Prostate gland (tissue), 2 donors: ENCODE measurements at regions not wholly inside any gene's neighbourhood (a gene's known extent, or its start where the extent isn't known, plus 50 kb on each side); places are given as distances from the start of the nearest gene placed in this dataset.

Experiments
- DNase-seq: peaks from one replicate; pipeline ENCODE4 v3.0.0-alpha.2; 2019; ENCODE audit warnings: low spot score
- H3K27ac ChIP-seq, 2 donors: fragments of 200-600 bp; sonication (generic); 2 replicates each; pipeline ENCODE4 v1.5.1; 2017 to 2019
- H3K27me3 ChIP-seq: fragments of 200-600 bp; sonication (generic); replicated peaks from 2 replicates; pipeline ENCODE4 v1.5.1; 2019; ENCODE audit not compliant: insufficient read depth
- H3K36me3 ChIP-seq, 2 donors: fragments of 200-600 bp; sonication (generic); 1 replicate in 1 of 2; 2 replicates in 1 of 2; pipeline versions ENCODE4 v1.5.1 to v1.8.1; 2017 to 2019
- H3K4me1 ChIP-seq: fragments of 200-600 bp; sonication (generic); replicated peaks from 2 replicates; pipeline ENCODE4 v1.5.1; 2019
- H3K4me3 ChIP-seq, 2 donors: fragments of 200-600 bp; sonication (generic); 2 replicates each; pipeline ENCODE4 v1.5.1; 2017 to 2019
- H3K9me3 ChIP-seq: fragments of 200-600 bp; sonication (generic); 2 replicates; pipeline ENCODE4 v1.5.1; 2017
- POLR2A ChIP-seq: fragments of 450-650 bp; IDR thresholded peaks from one replicate; pipeline ENCODE4 v1.6.1; 2016; ENCODE audit warnings: antibody characterized with exemption, mild to moderate bottlenecking
- POLR2AphosphoS5 ChIP-seq: sonication (generic); formaldehyde crosslinking; IDR thresholded peaks from one replicate; pipeline ENCODE4 v1.6.1; 2017; ENCODE audit warnings: antibody characterized with exemption
- WGBS: methylation state at CpG from one replicate; pipeline ENCODE4 v1.1.5; 2018; 5-methylcytosine and 5-hydroxymethylcytosine counted together
- intact Hi-C: fragments of 100-400 bp; cut with DNase I; formaldehyde crosslinking; loops from one replicate; pipeline ENCODE4 v1.14.2; 2022
- TF ChIP-seq, protein P1 (sequence below), 4 experiments: fragments of 200-600 bp in 2 of 4; fragments of 450-650 bp in 2 of 4; sonication (generic) in 2 of 4; IDR thresholded peaks; 1 replicate in 3 of 4; 2 replicates in 1 of 4; pipeline ENCODE4 v1.5.1; 2016 to 2019; ENCODE audit warnings: antibody characterized with exemption in 4 of 4, mild to moderate bottlenecking in 2 of 4, moderate library complexity in 2 of 4

DNA sequence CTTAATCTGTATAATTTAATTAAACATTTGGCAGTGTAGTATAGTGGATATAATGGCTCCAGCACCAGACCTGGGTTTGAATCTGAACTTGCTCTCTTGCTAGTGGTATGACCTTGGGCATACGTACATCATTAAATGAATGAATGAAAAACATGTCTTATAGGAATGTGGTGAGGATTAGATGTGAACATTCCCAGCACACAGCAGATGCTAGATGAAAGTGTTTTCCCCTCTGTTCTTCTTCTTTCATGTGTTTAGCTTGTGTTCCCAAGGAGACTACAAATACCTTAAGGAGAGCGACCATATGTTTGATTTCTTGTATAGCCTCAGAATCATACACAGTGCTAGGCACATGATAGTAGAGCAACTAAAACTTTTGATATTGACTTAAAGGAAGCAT is 56.5 kb downstream of the CT47B1 start:
- TF ChIP-seq, protein P1, sequence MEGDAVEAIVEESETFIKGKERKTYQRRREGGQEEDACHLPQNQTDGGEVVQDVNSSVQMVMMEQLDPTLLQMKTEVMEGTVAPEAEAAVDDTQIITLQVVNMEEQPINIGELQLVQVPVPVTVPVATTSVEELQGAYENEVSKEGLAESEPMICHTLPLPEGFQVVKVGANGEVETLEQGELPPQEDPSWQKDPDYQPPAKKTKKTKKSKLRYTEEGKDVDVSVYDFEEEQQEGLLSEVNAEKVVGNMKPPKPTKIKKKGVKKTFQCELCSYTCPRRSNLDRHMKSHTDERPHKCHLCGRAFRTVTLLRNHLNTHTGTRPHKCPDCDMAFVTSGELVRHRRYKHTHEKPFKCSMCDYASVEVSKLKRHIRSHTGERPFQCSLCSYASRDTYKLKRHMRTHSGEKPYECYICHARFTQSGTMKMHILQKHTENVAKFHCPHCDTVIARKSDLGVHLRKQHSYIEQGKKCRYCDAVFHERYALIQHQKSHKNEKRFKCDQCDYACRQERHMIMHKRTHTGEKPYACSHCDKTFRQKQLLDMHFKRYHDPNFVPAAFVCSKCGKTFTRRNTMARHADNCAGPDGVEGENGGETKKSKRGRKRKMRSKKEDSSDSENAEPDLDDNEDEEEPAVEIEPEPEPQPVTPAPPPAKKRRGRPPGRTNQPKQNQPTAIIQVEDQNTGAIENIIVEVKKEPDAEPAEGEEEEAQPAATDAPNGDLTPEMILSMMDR (IDR thresholded peaks at IDR 0.05): no peak
- TF ChIP-seq POLR2A: no peak
- no peak for TF ChIP-seq POLR2AphosphoS5
- Histone ChIP-seq H3K27me3 (no peaks in the 10 kb centered on the region), H3K36me3 (no peaks in the 10 kb centered on the region), H3K27ac (no peak overlapping the region), H3K4me1 (no peaks in the 10 kb centered on the region), H3K9me3 (no peaks in the 10 kb centered on the region), H3K4me3 (no peak overlapping the region)
- intact Hi-C loops: no loop called here
- 96% methylated on average over 2 of the region's 2 CpGs for WGBS
- DNase-seq: no peak

DNA sequence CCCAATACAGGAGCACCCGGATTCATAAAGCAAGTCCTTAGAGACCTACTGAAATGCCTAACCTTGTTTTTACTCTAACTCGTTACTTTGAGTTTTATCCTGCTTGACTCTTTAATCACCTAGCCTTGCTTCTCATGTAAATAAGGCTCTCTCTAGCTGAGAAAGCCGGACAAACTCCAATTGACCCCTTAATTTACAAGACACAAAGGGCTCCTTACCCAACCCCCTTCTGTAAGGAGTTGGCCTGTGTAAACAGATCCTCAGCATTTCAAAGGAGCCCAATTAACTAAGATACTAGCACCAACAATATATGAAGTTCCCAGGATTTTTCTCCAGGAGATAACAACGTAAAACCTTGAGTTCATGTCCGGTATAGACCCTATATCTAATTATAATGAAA is 61.7 kb downstream of the CT47B1 start:
- H3K36me3 ChIP-seq: no peaks in the 10 kb centered on the region
- intact Hi-C loops: no loop called here
- H3K27me3 ChIP-seq: no peaks in the 10 kb centered on the region
- TF ChIP-seq, protein P1 (IDR thresholded peaks at IDR 0.05): no peak
- TF ChIP-seq POLR2AphosphoS5: no peak
- DNase-seq: no peak
- no peaks in the 10 kb centered on the region for H3K4me1 ChIP-seq
- no peak overlapping the region for H3K4me3 ChIP-seq
- 24% methylated on average over 5 of the region's 5 CpGs for WGBS
- no peak overlapping the region for H3K27ac ChIP-seq
- H3K9me3 ChIP-seq: no peaks in the 10 kb centered on the region

DNA sequence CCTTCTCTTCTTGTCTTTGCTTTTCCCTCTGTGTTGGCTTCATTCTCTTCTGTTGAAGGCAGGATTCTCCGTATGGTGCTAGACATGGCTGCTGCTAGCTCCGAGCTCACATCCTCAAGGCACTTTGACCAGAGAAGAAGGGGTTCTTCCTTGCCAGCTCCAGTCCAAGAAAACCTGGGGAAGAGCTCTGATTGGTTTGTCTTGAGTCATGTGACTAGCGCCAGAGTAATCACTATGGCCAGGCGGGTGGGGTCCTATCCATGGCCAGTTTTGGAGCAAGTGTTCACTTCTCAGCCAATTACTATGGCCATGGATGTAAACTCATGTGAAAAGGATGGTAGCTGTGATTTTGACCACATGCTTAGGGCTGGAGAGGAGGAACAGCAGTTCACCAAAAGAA is 74.2 kb downstream of the CT47B1 start:
- TF ChIP-seq POLR2A (no peak), POLR2AphosphoS5 (no peak)
- TF ChIP-seq, protein P1 (IDR thresholded peaks at IDR 0.05): no peak
- H3K4me1 ChIP-seq: no peaks in the 10 kb centered on the region
- no peaks in the 10 kb centered on the region for H3K36me3 ChIP-seq
- WGBS: 100% methylated on average over 3 of the region's 4 CpGs
- DNase-seq: no peak
- intact Hi-C loops: no loop called here
- no peaks in the 10 kb centered on the region for H3K27me3 ChIP-seq
- no peaks in the 10 kb centered on the region for H3K9me3 ChIP-seq
- H3K27ac ChIP-seq: no peak overlapping the region
- no peak overlapping the region for H3K4me3 ChIP-seq

DNA sequence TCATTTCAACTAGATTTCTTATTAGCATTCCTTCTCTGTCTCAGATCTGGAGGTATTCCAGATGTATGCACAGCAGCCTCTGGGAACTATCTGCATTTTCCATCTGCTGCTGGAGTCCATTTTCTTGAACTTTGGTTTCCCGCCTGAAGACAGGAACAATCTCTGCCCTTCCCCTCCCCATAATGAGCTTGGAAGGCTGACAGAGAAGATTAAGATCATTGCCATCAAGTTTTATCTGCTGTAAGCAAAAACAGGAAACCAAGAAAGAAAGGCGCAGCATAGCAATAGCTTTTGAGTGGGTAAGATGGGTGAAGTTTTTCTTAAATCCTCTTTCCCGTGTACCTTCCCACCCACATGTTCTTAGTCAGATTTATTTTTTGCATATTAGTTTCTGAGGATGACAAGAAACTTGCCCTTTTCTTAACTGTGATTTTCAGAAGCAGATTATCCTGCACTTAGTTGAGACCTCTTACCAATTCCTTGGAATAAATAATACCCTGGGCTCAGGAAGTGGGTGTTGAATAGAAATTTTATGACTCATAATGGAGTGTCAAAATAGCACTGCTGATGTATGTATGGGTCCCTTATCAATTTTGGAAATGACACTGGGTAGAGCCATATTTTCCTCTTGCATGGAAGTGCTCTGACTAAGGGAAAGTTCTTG is 78.3 kb downstream of the CT47B1 start:
- no peaks in the 10 kb centered on the region for H3K4me1 ChIP-seq
- intact Hi-C loops: no loop called here
- 17% methylated on average over 3 of the region's 3 CpGs for WGBS
- no peak for DNase-seq
- H3K36me3 ChIP-seq: no peaks in the 10 kb centered on the region
- H3K27ac ChIP-seq: no peak overlapping the region
- TF ChIP-seq POLR2A: no peak
- no peak for TF ChIP-seq POLR2AphosphoS5
- TF ChIP-seq, protein P1 (IDR thresholded peaks at IDR 0.05): no peak
- H3K9me3 ChIP-seq: no peaks in the 10 kb centered on the region
- H3K4me3 ChIP-seq: no peak overlapping the region
- H3K27me3 ChIP-seq: no peaks in the 10 kb centered on the region

DNA sequence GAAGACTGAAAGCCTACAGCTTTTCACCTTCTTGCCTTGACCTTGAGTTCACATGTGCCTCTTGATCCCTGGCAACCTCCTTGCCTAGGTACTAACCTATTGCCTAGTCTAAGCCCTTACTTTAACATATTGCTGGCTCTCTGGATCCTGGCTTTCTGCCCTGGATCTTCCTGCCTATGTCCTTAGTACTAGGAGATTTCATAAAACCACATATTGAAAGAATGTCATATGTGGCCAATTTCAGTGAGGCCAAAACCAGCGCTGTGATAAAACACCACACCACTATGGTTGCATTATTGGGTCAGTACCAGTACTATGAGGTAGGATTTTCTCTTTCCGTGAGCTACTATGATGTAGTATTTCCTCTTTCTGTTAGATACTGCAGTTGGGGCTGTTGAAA is 80.4 kb downstream of the CT47B1 start:
- H3K27ac ChIP-seq: no peak overlapping the region
- TF ChIP-seq POLR2A (no peak), POLR2AphosphoS5 (no peak)
- TF ChIP-seq, protein P1 (IDR thresholded peaks at IDR 0.05): no peak
- no peaks in the 10 kb centered on the region for H3K9me3 ChIP-seq
- H3K36me3 ChIP-seq: no peaks in the 10 kb centered on the region
- no peak overlapping the region for H3K4me3 ChIP-seq
- intact Hi-C loops: no loop called here
- no peak for DNase-seq
- H3K27me3 ChIP-seq: no peaks in the 10 kb centered on the region
- H3K4me1 ChIP-seq: no peaks in the 10 kb centered on the region
- 96% methylated on average over 2 of the region's 2 CpGs for WGBS
